Spleen (tissue), 7 donors: ENCODE measurements at regions not wholly inside any gene's neighbourhood (a gene's known extent, or its start where the extent isn't known, plus 50 kb on each side); places are given as distances from the start of the nearest gene placed in this dataset.

Experiments used
- CTCF ChIP-seq, 11 experiments: fragments of 200-600 bp in 7 of 11; fragments of 450-650 bp in 4 of 11; sonication (generic) in 4 of 11; IDR thresholded peaks in 8 of 11; conservative IDR thresholded peaks in 3 of 11; 1 replicate in 7 of 11; 2 replicates in 4 of 11; pipeline versions ENCODE4 v1.4.0 to v1.8.0; 2016 to 2021; ENCODE audit warnings: antibody characterized with exemption in 11 of 11, inconsistent platforms in 4 of 11, mild to moderate bottlenecking in 1 of 11
- POLR2A ChIP-seq, 3 donors: fragments of 450-650 bp; IDR thresholded peaks; one replicate each; pipeline ENCODE4 v1.5.1; 2017; ENCODE audit warnings: antibody characterized with exemption in 3 of 3, mild to moderate bottlenecking in 1 of 3
- POLR2AphosphoS5 ChIP-seq, 3 donors: sonication (generic); formaldehyde crosslinking; IDR thresholded peaks; one replicate each; pipeline ENCODE4 v1.5.1; 2017; ENCODE audit warnings: antibody characterized with exemption in 3 of 3
- donor health status: DM: no; HTN: no; CAD: no; lungs with moderate emphysema.
- donor health status: DM: no; HTN: no; CAD: no.
- donor health status: DM: no; HTN: no; CAD: no.

- TF ChIP-seq POLR2A (IDR thresholded peaks at IDR 0.05), result no peak
- no peak for TF ChIP-seq CTCF (IDR thresholded peaks at IDR 0.05 in 8 of 11, conservative IDR thresholded peaks at IDR 0.05 in 3 of 11)
- no peak for TF ChIP-seq POLR2AphosphoS5 (IDR thresholded peaks at IDR 0.05)
These were observed 131.6 kb upstream of the KIF26B start for GRCh38 chr1:245023222-245023621.
